GM12874 (cell line): ENCODE measurements at regions not wholly inside any gene's neighbourhood (a gene's known extent, or its start where the extent isn't known, plus 50 kb on each side); places are given as distances from the start of the nearest gene placed in this dataset.

Source experiments
- CTCF ChIP-seq: IDR thresholded peaks from 2 replicates; pipeline ENCODE4 v1.5.1; 2011; ENCODE audit warnings: low read depth, mild to moderate bottlenecking, control low read depth, low read length, moderate library complexity; ENCODE audit not compliant: insufficient read depth

- TF ChIP-seq CTCF: no peak
These were observed 102.0 kb downstream of the SST start for GRCh38 chr3:187568171-187568570.

GRCh38 chr3:187567661-187568121 is 102.5 kb downstream of the SST start:
- TF ChIP-seq CTCF: no peak

GRCh38 chr3:187567021-187567420 is 103.2 kb downstream of the SST start:
- TF ChIP-seq CTCF: no peak

- TF ChIP-seq CTCF: no peak
These were observed 104.5 kb downstream of the SST start for GRCh38 chr3:187565701-187566100.

- no peak for TF ChIP-seq CTCF
These were observed 111.2 kb downstream of the SST start for GRCh38 chr3:187558990-187559389.

- TF ChIP-seq CTCF: no peak
These were observed 118.8 kb downstream of the SST start for GRCh38 chr3:187551416-187551815.

- no peak for TF ChIP-seq CTCF
These were observed 119.7 kb downstream of the SST start for GRCh38 chr3:187550446-187550845.

- TF ChIP-seq CTCF: no peak
These were observed 124.8 kb downstream of the SST start for GRCh38 chr3:187545366-187545765.
